HG02943 (cell line): ENCODE measurements at regions not wholly inside any gene's neighbourhood (a gene's known extent, or its start where the extent isn't known, plus 50 kb on each side); places are given as distances from the start of the nearest gene placed in this dataset.
"Not testable (repeated sequence)": the region's sequence is repeated elsewhere in the genome, so short reads cannot be mapped to it uniquely, and the experiment has no call there.

Experiments used
- ATAC-seq: cut with Tn5 transposase; IDR thresholded peaks from one replicate; pipeline ENCODE4 v1.9.1; 2021; ENCODE audit warnings: mild to moderate bottlenecking, low read depth, moderate library complexity; ENCODE audit not compliant: unreplicated experiment

GRCh38 chr13:64774915-64775314, 2455.2 kb downstream of the PCDH9 start:
- ATAC-seq = no peak

GRCh38 chr13:64770743-64771142, 2459.4 kb downstream of the PCDH9 start:
- ATAC-seq = no peak

GRCh38 chr13:64767054-64767453, 2463.1 kb downstream of the PCDH9 start:
- no peak for ATAC-seq

GRCh38 chr13:64765636-64766035, 2464.5 kb downstream of the PCDH9 start:
- no peak for ATAC-seq

GRCh38 chr13:64758521-64759244, 2471.5 kb downstream of the PCDH9 start:
- no peak for ATAC-seq

GRCh38 chr13:64756621-64757020, 2473.5 kb downstream of the PCDH9 start:
- ATAC-seq = no peak

- ATAC-seq = no peak
Measured at GRCh38 chr13:64755961-64756360, 2474.2 kb downstream of the PCDH9 start.

GRCh38 chr13:64753233-64754000, 2476.7 kb downstream of the PCDH9 start:
- no peak for ATAC-seq

GRCh38 chr13:64749301-64749700, 2480.8 kb downstream of the PCDH9 start:
- no peak for ATAC-seq

GRCh38 chr13:64746845-64747244, 2483.3 kb downstream of the PCDH9 start:
- ATAC-seq = no peak

GRCh38 chr13:64740493-64740892, 2489.6 kb downstream of the PCDH9 start:
- ATAC-seq = no peak

GRCh38 chr13:64725492-64725891, 2504.6 kb downstream of the PCDH9 start:
- no peak for ATAC-seq

GRCh38 chr13:64723724-64724123, 2506.4 kb downstream of the PCDH9 start:
- no peak for ATAC-seq

- no peak for ATAC-seq
Measured at GRCh38 chr13:64718116-64718515, 2512.0 kb downstream of the PCDH9 start.

- no peak for ATAC-seq
Measured at GRCh38 chr13:64716936-64717335, 2513.2 kb downstream of the PCDH9 start.

- no peak for ATAC-seq
Measured at GRCh38 chr13:64709079-64709478, 2521.1 kb downstream of the PCDH9 start.

- no peak for ATAC-seq
Measured at GRCh38 chr13:64704121-64704649, 2526.0 kb downstream of the PCDH9 start.

GRCh38 chr13:64697226-64697625, 2532.9 kb downstream of the PCDH9 start:
- ATAC-seq = no peak

- no peak for ATAC-seq
Measured at GRCh38 chr13:64688893-64689677, 2541.1 kb downstream of the PCDH9 start.

GRCh38 chr13:64686536-64686935, 2543.6 kb downstream of the PCDH9 start:
- ATAC-seq = not testable (repeated sequence)
